Suppressor macrophage treated with lipopolysaccharide for 1 hour (primary cell): ENCODE measurements at regions not wholly inside any gene's neighbourhood (a gene's known extent, or its start where the extent isn't known, plus 50 kb on each side); places are given as distances from the start of the nearest gene placed in this dataset.
A peak's percentile ranks its signal among the peaks of the same experiment; 100 is the strongest.

Experiments
- DNase-seq, 3 donors: peaks; one replicate each; pipeline ENCODE4 v3.0.0-alpha.2; 2020 to 2022

DNA sequence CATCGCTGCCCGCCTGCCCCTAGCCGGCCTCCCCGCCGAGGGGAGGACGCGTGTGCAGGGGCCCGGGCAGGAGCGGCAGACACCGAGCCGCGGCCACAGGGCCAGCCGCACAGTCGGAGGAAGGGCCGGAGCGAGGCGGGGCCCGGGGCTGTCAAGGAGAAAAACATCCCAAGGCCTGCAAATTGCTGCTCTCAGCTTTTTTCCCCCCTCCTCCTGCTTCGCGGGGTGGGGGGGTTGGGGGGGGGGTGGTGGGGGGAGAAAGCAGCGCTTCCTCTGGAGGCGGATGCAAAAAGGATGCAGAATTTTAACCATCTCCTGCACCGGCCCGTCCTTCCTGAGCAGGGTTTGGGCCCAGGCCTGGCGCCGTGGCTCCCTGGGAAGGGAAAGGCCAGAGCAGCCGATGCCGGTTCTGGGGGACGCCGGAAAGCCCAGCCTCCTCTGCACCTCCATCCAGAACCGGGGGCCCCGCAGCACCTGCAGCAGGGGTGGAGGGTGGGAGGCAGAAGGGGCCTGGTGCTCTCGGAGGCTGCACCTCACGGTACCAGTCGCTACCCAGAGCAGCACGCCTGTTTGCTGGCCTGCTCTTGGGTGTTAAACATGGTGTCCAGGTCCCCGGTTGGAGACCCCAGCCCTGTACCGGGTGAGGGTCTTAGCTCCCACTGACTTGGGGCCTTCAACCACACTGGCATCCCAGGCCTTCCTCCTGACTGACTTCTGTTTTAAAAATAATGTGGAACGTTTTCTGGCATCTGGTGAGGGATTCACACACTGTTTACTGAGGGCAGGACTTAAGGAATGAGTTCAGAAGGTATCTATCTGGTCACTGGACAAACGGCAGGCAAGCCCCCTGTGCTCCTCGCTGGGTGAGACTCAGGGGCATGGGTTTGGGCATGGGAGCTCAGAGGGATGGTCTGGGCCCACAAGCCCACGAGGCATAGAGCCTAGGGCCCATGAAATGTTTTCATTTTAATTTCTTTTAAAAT, 77.4 kb upstream of the WNT7B start:
- peak; percentile 38 to 66 (median 42) for DNase-seq

- DNase-seq, result no peak
Measured at GRCh38 chr22:46055181-46055875, 78.4 kb upstream of the WNT7B start.

DNA sequence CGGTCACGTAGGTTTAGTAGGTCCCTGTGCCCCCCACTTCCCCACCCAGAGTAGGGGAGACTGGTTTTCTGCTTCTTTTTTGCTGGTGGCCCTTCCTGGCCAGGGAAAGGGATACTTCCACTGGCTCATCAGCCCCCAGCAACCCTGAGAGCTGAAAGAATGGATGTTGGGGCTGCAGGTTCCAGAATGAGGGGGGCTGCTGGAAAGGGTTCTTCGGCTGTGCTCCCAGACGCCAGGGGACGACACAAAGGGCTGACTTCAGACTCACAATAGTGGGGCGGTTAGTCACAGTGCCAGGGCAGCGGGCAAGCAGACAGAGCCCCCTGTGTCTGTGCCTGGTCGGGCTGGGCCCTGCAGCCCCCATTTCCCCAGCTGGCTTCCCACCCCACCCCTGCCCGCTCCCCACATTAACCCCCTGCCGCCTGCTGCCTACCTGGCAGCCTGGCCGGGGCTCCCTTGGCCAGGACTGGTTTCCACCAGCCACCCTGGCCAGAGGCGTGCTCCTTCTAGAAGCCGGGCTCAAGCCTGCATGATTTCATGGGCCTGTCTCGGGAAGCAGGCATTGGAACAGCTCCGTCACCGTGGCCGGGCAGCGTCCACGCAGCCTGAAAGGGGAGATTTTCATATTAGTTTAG, 79.1 kb upstream of the WNT7B start:
- no peak for DNase-seq

GRCh38 chr22:46056546-46057245, 79.7 kb upstream of the WNT7B start:
- DNase-seq, result no peak

- no peak for DNase-seq
Measured at GRCh38 chr22:46057246-46058090, 80.5 kb upstream of the WNT7B start.

- DNase-seq, result peak; percentile 88 to 95 (median 90)
Measured at GRCh38 chr22:46058091-46058420, 81.1 kb upstream of the WNT7B start.

DNA sequence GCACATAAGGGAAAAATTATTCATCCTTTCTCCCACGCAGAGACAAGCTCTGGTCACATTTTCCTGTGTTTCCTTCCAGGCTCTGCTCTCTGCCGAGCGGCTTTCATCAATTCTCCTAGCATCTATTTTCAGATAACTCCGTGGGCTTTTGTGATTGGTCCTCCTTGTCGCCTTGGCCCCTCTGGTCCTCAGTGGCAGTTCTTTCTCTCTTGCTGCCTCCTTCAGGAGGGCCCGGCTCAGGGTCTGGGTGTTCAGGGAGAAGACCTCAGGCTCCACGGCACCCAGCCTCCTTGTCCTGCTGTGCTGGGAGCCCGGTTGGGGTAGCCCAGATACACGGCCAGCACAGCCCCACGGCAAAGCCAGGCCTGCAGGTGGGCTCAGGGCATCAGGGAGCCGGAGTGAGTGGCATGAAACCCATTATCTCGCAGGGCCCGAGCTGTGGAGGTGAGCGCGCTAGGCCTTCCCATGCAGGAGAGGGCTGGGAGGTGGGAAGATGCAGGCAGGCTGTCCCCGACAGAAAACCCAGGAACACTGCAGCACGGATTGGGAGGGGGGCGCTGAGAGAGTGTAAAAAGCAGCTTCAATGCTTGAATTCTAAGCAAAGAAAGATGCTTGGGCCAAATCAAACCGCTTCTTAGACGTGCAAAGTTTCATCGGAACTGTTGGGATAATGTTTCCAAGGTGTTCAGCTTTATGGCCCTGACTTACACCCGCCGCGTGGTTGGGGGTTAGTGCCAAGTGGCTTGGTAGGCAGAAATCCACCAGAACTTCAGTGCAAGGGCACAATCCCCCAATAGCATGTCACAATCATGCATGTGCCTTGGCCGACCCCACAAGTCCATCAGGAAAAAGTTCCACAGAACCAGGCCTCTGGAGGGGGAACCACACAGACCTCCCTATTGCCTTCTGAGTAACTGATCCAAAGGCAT, 81.9 kb upstream of the WNT7B start:
- DNase-seq, result no peak

- no peak for DNase-seq
Measured at GRCh38 chr22:46060292-46061123, 83.5 kb upstream of the WNT7B start.

DNA sequence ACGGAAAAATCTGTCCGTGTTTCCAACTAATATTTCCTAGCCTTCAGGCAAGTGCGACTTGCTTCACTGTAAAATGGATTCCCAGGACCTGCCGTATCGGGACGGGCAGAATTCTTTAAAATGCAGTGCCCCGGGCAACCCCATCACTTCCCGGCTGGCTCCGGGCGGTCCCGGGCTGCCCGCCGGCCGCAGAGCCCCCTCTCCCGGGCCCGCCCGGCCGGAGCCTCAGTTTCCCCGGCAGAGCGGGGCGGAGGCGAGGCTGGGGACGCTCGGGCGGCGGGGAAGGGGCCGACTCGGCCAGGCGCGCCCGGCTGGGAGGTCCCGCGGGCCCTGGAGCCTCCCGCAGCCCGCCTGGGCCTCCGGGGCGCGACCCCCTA, 84.2 kb upstream of the WNT7B start:
- no peak for DNase-seq

- DNase-seq, result no peak
Measured at GRCh38 chr22:46061501-46062231, 84.7 kb upstream of the WNT7B start.

DNA sequence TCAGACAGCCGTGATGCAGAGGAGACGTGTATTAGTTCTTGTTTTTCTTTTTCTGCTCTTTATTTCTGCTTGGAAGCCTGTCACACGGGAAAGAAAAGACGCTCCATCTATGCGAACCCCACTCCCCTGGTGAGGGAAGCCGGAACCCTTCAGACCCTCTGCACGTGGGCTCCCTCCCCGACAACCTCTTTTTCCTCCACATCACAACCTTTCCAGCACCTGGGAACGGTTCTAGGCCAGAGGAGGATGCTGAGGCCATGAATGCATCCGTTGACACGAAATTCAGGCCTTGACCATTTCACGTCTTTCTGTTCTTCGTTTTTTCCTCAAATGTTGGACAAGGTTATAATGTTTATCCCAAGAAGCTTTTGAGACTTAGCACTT, 85.3 kb upstream of the WNT7B start:
- no peak for DNase-seq

- no peak for DNase-seq
Measured at GRCh38 chr22:46062971-46063631, 86.1 kb upstream of the WNT7B start.

- DNase-seq, result no peak
Measured at GRCh38 chr22:46063846-46064227, 86.5 kb upstream of the PPARA start.

DNA sequence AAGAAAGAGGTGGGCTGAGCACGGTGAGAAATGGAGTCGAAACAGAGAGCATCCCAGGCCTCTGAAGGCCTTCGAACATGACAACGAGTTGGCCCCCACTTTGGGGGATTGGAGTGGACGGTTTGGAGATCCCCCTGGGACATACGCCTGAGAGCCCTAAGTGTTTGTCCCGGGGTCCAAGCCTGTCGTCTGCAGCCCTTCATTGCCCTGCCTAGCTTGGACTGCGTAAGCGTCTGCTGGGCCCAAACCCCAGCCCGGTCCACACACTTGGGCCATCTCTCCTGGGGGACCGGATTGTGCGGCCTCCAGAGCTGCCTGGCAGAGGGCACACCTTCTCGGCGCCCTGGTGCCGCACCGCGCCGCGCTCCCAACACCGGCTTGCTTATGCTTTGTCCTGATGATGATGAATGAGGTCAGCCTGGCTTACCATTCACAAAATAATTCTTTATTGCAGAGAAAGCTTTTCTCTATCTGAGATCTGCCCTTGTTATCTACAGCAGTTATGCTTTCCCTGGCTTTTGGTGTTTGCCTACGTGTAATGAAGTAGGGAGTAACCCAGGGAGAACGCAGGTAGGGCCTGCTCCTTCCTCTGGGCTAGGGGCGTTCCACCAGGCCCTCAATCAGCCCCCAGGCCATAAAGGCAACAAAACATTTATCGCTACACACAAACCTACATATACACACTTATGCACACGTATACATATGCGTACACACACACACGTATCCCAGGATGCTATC, 85.9 kb upstream of the PPARA start:
- no peak for DNase-seq

DNA sequence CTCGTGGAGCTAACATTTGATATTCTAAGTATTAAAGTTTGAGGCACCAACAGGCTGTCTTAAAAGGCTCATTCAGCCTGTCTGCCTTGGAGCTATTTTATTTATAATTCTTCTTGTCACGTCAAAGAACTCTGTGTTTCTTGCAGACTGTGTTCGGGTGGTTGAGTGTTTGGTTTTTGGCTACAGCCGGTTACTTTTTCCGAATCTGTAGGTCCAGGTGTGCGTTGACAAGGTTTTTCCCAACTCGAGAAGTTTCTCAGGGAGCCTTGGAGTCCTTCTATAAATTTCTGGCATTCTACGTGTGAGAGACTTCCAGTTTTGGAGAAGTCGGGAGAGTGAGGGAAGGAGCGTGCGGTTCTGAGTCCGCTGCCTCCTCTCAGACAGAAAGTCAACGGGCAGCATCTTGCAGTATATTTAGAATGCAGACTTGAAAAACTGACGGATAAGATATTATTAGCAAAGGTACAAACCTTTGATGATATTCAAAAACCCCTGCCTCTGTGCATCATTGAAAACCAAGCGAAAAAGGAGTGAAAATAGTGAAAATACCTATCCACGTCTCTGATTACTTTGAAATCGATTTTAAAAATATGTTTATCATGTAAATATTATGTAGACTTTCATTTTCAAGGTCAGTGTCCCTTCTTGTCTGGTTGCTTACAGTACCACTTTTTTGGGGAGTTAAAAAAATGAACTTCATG, 85.2 kb upstream of the PPARA start:
- no peak for DNase-seq

GRCh38 chr22:46065691-46066454, 84.5 kb upstream of the PPARA start:
- DNase-seq, result no peak

- DNase-seq, result no peak
Measured at GRCh38 chr22:46066691-46067090, 83.6 kb upstream of the PPARA start.
